SK-N-SH (cell line): ENCODE measurements at regions not wholly inside any gene's neighbourhood (a gene's known extent, or its start where the extent isn't known, plus 50 kb on each side); places are given as distances from the start of the nearest gene placed in this dataset.

Experiments used
- CTCF ChIA-PET: fragments of 300-600, 350-600 bp; formaldehyde crosslinking; extraction: SDS; loops from one replicate; lab custom pipeline; 2021; lab: Yijun Ruan, JAX
- POLR2A ChIA-PET: fragments of 350-600 bp; sonication (Branson Sonifier 250); formaldehyde crosslinking; extraction: SDS; loops from one replicate; lab custom pipeline; 2020; ENCODE audit warnings: antibody characterized with exemption, inconsistent platforms; lab: Yijun Ruan, JAX
- DNase-seq: peaks from one replicate; pipeline ENCODE4 v3.0.0; 2012
- H2AFZ ChIP-seq: fragments of 200-600 bp; sonication (generic); 2 replicates; pipeline ENCODE4 v1.8.1; 2016; ENCODE audit warnings: antibody characterized with exemption, mild to moderate bottlenecking, low read depth
- H3F3A ChIP-seq: fragments of 200-600 bp; sonication (generic); replicated peaks from 2 replicates; pipeline ENCODE3; 2016; ENCODE audit warnings: antibody characterized with exemption, mild to moderate bottlenecking; ENCODE audit not compliant: insufficient read depth
- H3K27ac ChIP-seq, 2 experiments: fragments of 200-500 bp in 1 of 2; fragments of 200-600 bp in 1 of 2; sonication (Bioruptor generic) in 1 of 2; sonication (generic), shearing (Covaris generic) in 1 of 2; 2 replicates each; pipeline versions ENCODE4 v1.5.1 to v1.6.1; 2014 to 2016; ENCODE audit warnings: low read depth in 2 of 2, inconsistent platforms in 1 of 2, low read length in 1 of 2, mild to moderate bottlenecking in 1 of 2, mixed read lengths in 1 of 2
- H3K27me3 ChIP-seq: fragments of 200-600 bp; sonication (generic), shearing (Covaris generic); 2 replicates; pipeline ENCODE4 v1.6.1; 2016; ENCODE audit warnings: mixed run types; ENCODE audit not compliant: insufficient read depth
- H3K36me3 ChIP-seq, 2 experiments: fragments of 200-500 bp in 1 of 2; fragments of 200-600 bp in 1 of 2; sonication (Bioruptor generic) in 1 of 2; sonication (generic) in 1 of 2; replicated peaks in 1 of 2; 2 replicates each; pipeline versions ENCODE3 to v1.5.1; 2014 to 2016; ENCODE audit warnings: low read length in 1 of 2, mild to moderate bottlenecking in 1 of 2; ENCODE audit not compliant: insufficient read depth in 2 of 2, control insufficient read depth in 1 of 2
- H3K4me1 ChIP-seq, 2 experiments: fragments of 200-500 bp in 1 of 2; fragments of 200-600 bp in 1 of 2; sonication (Bioruptor generic) in 1 of 2; sonication (generic), shearing (Covaris generic) in 1 of 2; 2 replicates each; pipeline versions ENCODE4 v1.5.1 to v1.6.1; 2014 to 2016; ENCODE audit warnings: low read depth in 1 of 2, low read length in 1 of 2, mixed run types in 1 of 2; ENCODE audit not compliant: insufficient read depth in 2 of 2, control insufficient read depth in 1 of 2
- H3K4me2 ChIP-seq: fragments of 200-600 bp; sonication (generic), shearing (Covaris generic); 2 replicates; pipeline ENCODE4 v1.6.1; 2017; ENCODE audit warnings: mixed run types
- H3K4me3 ChIP-seq, 2 experiments: fragments of 200-500 bp in 1 of 2; fragments of 200-600 bp in 1 of 2; sonication (Bioruptor generic) in 1 of 2; sonication (generic), shearing (Covaris generic) in 1 of 2; 2 replicates each; pipeline versions ENCODE4 v1.5.1 to v1.8.1; 2014 to 2016; ENCODE audit warnings: low read depth in 2 of 2, inconsistent platforms in 1 of 2, low read length in 1 of 2, mild to moderate bottlenecking in 1 of 2, mixed read lengths in 1 of 2, moderate library complexity in 1 of 2
- H3K79me2 ChIP-seq: fragments of 200-600 bp; sonication (generic); 2 replicates; pipeline ENCODE4 v1.8.1; 2017; ENCODE audit warnings: mild to moderate bottlenecking; ENCODE audit not compliant: insufficient read depth
- H3K9ac ChIP-seq: fragments of 200-600 bp; sonication (generic); 2 replicates; pipeline ENCODE4 v1.6.1; 2017; ENCODE audit warnings: mixed run types
- H3K9me2 ChIP-seq: fragments of 200-600 bp; sonication (generic); 2 replicates; pipeline ENCODE4 v1.6.1; 2017; ENCODE audit warnings: mixed run types
- H3K9me3 ChIP-seq: fragments of 200-600 bp; sonication (generic); 2 replicates; pipeline ENCODE4 v1.6.1; 2017; ENCODE audit warnings: mixed run types, mild to moderate bottlenecking, moderate library complexity
- H4K20me1 ChIP-seq: fragments of 200-600 bp; sonication (generic); 2 replicates; pipeline ENCODE4 v1.6.1; 2017; ENCODE audit warnings: mild to moderate bottlenecking, mixed run types; ENCODE audit not compliant: insufficient read depth
- EZH2phosphoT487 ChIP-seq: fragments of 200-600 bp; sonication (generic); IDR thresholded peaks from 2 replicates; pipeline ENCODE4 v1.6.1; 2017; ENCODE audit warnings: low read depth, mixed run types, mild to moderate bottlenecking, antibody characterized with exemption, moderate library complexity, borderline replicate concordance
- GABPA ChIP-seq: IDR thresholded peaks from 2 replicates; pipeline ENCODE4 v1.4.0; 2012; ENCODE audit warnings: low read depth, mild to moderate bottlenecking
- MXI1 ChIP-seq: IDR thresholded peaks from 2 replicates; pipeline ENCODE4 v1.6.1; 2012; ENCODE audit warnings: mild to moderate bottlenecking, low read depth, low read length, improper control_type of control experiment
- NRF1 ChIP-seq: IDR thresholded peaks from 2 replicates; pipeline ENCODE4 v1.6.1; 2012; ENCODE audit warnings: low read depth, mild to moderate bottlenecking, low read length
- POLR2AphosphoS5 ChIP-seq: IDR thresholded peaks from 2 replicates; pipeline ENCODE4 v1.6.1; 2012; ENCODE audit warnings: low read depth, low read length
- TCF12 ChIP-seq: IDR thresholded peaks from 2 replicates; pipeline ENCODE4 v1.4.0; 2012
- TEAD4 ChIP-seq: IDR thresholded peaks from 2 replicates; pipeline ENCODE4 v1.4.0; 2012; ENCODE audit warnings: mild to moderate bottlenecking, borderline replicate concordance; ENCODE audit not compliant: insufficient read depth
- USF2 ChIP-seq: fragments of 150-350 bp; IDR thresholded peaks from 2 replicates; pipeline ENCODE4 v1.6.1; 2017; ENCODE audit warnings: antibody characterized with exemption, low read length, low read depth, borderline replicate concordance
- YY1 ChIP-seq: IDR thresholded peaks from 2 replicates; pipeline ENCODE4 v1.4.0; 2012; ENCODE audit warnings: low read depth, mild to moderate bottlenecking
- WGBS: methylation state at CpG from one replicate; pipeline ENCODE4 v1.1.6; 2017; ENCODE audit warnings: low lambda C conversion rate; 5-methylcytosine and 5-hydroxymethylcytosine counted together
- TF ChIP-seq, protein P1 (sequence below): IDR thresholded peaks from 2 replicates; pipeline ENCODE4 v1.4.0; 2012; ENCODE audit warnings: low read depth
- TF ChIP-seq, protein P2 (sequence below): fragments of 200-600 bp; sonication (generic); IDR thresholded peaks from 2 replicates; pipeline ENCODE4 v1.6.1; 2017; ENCODE audit warnings: antibody characterized with exemption, mild to moderate bottlenecking, moderate library complexity

DNA sequence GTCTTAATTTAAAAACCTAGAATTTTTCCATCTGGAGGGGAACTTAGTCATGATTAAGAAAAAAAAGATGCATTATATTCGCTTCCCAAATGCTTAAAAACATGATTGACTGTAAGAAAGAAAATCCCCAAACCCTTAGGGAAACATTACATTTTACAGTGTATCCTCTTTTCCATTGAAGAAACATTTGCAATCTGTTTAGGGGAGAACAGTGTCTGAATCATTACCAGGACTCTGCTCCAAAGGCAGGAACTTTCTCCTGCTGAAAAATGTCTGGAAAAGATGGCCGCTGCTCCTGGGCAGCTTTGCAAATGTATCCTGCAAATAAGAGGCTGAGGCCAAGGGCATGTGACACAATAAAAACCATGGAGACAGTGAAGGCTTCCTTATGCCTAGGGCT is 173.7 kb downstream of the BUB3 start:
- CTCF ChIA-PET = no interaction called here

DNA sequence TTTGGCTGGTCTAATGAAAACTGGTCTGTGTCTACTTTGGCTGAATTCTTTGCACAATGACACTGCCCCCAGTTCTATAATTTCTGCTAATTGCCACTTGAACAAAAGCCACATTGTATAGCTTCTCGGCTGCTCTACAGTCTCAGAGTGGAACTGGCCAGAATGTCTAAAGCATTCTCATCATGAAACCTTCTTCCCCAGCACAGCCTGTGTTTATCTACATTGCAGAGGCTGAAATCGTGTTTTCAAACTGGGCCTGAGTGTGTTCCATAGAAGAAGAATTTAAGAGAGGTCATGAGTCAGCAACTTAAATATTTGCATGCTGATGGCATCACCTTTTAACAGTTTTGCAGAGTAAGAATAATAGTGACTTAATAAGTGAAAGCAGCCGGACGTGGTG is 177.2 kb downstream of the BUB3 start:
- no peaks in the 10 kb centered on the region for H3F3A ChIP-seq
- CTCF ChIA-PET = no interaction called here
- no peak overlapping the region for H3K9ac ChIP-seq
- TF ChIP-seq GABPA (no peak), EZH2phosphoT487 (no peak), MXI1 (no peak), TCF12 (no peak), TEAD4 (no peak)
- TF ChIP-seq, all 33 proteins: peak for 0
- Histone ChIP-seq H3K79me2 (no peaks in the 10 kb centered on the region), H3K36me3 (no peaks in the 10 kb centered on the region), H2AFZ (no peak overlapping the region), H3K4me2 (no peak overlapping the region), H3K27ac (no peak overlapping the region), H3K9me2 (no peaks in the 10 kb centered on the region), H3K9me3 (no peaks in the 10 kb centered on the region), H3K27me3 (no peaks in the 10 kb centered on the region), H3K4me1 (no peaks in the 10 kb centered on the region), H4K20me1 (no peaks in the 10 kb centered on the region), H3K4me3 (no peak overlapping the region)
- 36% methylated on average over 4 of the region's 4 CpGs for WGBS
- POLR2A ChIA-PET = no interaction called here
- DNase-seq = no peak

More for the DNA sequence above, 173.7 kb downstream of the BUB3 start:
- Histone ChIP-seq H3K9ac (no peak overlapping the region), H3K27ac (no peak overlapping the region), H3K9me2 (no peaks in the 10 kb centered on the region), H3K36me3 (no peaks in the 10 kb centered on the region), H3K4me2 (no peak overlapping the region), H3K4me3 (no peak overlapping the region), H3K9me3 (no peaks in the 10 kb centered on the region), H2AFZ (no peak overlapping the region), H3K27me3 (no peaks in the 10 kb centered on the region), H3K4me1 (no peaks in the 10 kb centered on the region), H3F3A (no peaks in the 10 kb centered on the region), H4K20me1 (no peaks in the 10 kb centered on the region), H3K79me2 (no peaks in the 10 kb centered on the region)
- DNase-seq = no peak
- 8% methylated on average over 2 of the region's 2 CpGs for whole genome bisulfite sequencing
- POLR2A ChIA-PET = no interaction called here
- TF ChIP-seq TEAD4 = no peak
- no peak for TF ChIP-seq NRF1
- no peak for TF ChIP-seq POLR2AphosphoS5
- TF ChIP-seq, protein P1, sequence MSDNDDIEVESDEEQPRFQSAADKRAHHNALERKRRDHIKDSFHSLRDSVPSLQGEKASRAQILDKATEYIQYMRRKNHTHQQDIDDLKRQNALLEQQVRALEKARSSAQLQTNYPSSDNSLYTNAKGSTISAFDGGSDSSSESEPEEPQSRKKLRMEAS = no peak
- TF ChIP-seq, protein P2, sequence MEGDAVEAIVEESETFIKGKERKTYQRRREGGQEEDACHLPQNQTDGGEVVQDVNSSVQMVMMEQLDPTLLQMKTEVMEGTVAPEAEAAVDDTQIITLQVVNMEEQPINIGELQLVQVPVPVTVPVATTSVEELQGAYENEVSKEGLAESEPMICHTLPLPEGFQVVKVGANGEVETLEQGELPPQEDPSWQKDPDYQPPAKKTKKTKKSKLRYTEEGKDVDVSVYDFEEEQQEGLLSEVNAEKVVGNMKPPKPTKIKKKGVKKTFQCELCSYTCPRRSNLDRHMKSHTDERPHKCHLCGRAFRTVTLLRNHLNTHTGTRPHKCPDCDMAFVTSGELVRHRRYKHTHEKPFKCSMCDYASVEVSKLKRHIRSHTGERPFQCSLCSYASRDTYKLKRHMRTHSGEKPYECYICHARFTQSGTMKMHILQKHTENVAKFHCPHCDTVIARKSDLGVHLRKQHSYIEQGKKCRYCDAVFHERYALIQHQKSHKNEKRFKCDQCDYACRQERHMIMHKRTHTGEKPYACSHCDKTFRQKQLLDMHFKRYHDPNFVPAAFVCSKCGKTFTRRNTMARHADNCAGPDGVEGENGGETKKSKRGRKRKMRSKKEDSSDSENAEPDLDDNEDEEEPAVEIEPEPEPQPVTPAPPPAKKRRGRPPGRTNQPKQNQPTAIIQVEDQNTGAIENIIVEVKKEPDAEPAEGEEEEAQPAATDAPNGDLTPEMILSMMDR = no peak

- no peak overlapping the region for H2AFZ ChIP-seq
- WGBS = 29% methylated on average over 1 of the region's 1 CpG
- H3K79me2 ChIP-seq = no peaks in the 10 kb centered on the region
- TF ChIP-seq USF2 (no peak), YY1 (no peak)
- TF ChIP-seq, protein P2 = no peak
- H3K9me3 ChIP-seq = no peaks in the 10 kb centered on the region
- H3K9me2 ChIP-seq = no peaks in the 10 kb centered on the region
- no peak overlapping the region for H3K4me3 ChIP-seq
- H3K36me3 ChIP-seq = no peaks in the 10 kb centered on the region
- no peak overlapping the region for H3K9ac ChIP-seq
- no peaks in the 10 kb centered on the region for H3F3A ChIP-seq
- DNase-seq = no peak
- ChIA-PET POLR2A (no interaction called here), CTCF (interaction anchor here (2.4 kb wide), 1 partner anchor 34 kb away, joined by 6 read pairs; no protein-coding TSS in a partner anchor)
- H3K27ac ChIP-seq = no peak overlapping the region
- peaks cover 0 to 29% of the 10 kb centered on the region in 2 experiments; a peak in 2 of 4 replicates for H3K4me1 ChIP-seq
- no peaks in the 10 kb centered on the region for H3K27me3 ChIP-seq
- no peak overlapping the region for H3K4me2 ChIP-seq
- no peaks in the 10 kb centered on the region for H4K20me1 ChIP-seq
Measured at GRCh38 chr10:123346581-123346980, 192.4 kb downstream of the BUB3 start.
